HCT116 (cell line): ENCODE measurements at regions not wholly inside any gene's neighbourhood (a gene's known extent, or its start where the extent isn't known, plus 50 kb on each side); places are given as distances from the start of the nearest gene placed in this dataset.

Experiments
- ATAC-seq: fragments of 200-7000 bp; cut with Tn5 transposase; 2 replicates; pipeline ENCODE4 v1.9.1; 2020; ENCODE audit warnings: mild to moderate bottlenecking, moderate library complexity
- BruUV-seq: library from RNA; stranded (reverse); fragments of 400-500 nt; replicated peaks from 2 replicates; lab custom pipeline; 2021; lab: Mats Ljungman, UMichigan
- CTCF ChIA-PET: fragments of 300-600 bp; sonication (Branson Sonifier 250); formaldehyde crosslinking; loops from one replicate; lab custom pipeline; 2021; ENCODE audit warnings: antibody characterized with exemption; lab: Charles Lee
- POLR2A ChIA-PET: fragments of 300-600, 350-600 bp; sonication (Branson Sonifier 250); formaldehyde crosslinking; loops from one replicate; lab custom pipeline; 2021; ENCODE audit warnings: antibody characterized with exemption; lab: Charles Lee
- RAD21 ChIA-PET, 2 experiments: fragments of 300-600 bp; sonication (Branson Sonifier 250); formaldehyde crosslinking; loops; one replicate each; lab custom pipeline; 2023; ENCODE audit warnings: low total read pairs in 2 of 2; ENCODE audit not compliant: uncharacterized antibody in 2 of 2, unreplicated experiment in 2 of 2, low non-redundant PET in 1 of 2; lab: Charles Lee
- DNase-seq: peaks from one replicate; pipeline ENCODE4 v3.0.0-alpha.2; 2010; ENCODE audit warnings: low read depth, low spot score
- H2AFZ ChIP-seq: fragments of 200-600 bp; shearing (Covaris generic), sonication (generic); 2 replicates; pipeline ENCODE4 v1.6.1; 2017; ENCODE audit warnings: low read depth, mixed run types, mixed read lengths, antibody characterized with exemption, low read length; ENCODE audit not compliant: poor library complexity, severe bottlenecking
- H3K27ac ChIP-seq: 2 replicates; pipeline ENCODE4 v1.5.1; 2012; ENCODE audit warnings: low read depth, low read length
- H3K27me3 ChIP-seq: fragments of 200-600 bp; sonication (generic); 2 replicates; pipeline ENCODE4 v1.6.1; 2016; ENCODE audit warnings: mixed run types, low read length, mixed read lengths; ENCODE audit not compliant: insufficient read depth
- H3K36me3 ChIP-seq, 2 experiments: fragments of 200-500 bp in 1 of 2; fragments of 200-600 bp in 1 of 2; sonication (Bioruptor generic) in 1 of 2; sonication (generic) in 1 of 2; 2 replicates each; pipeline versions ENCODE4 v1.5.1 to v1.6.1; 2014 to 2016; ENCODE audit warnings: low read length in 2 of 2, inconsistent platforms in 1 of 2, mixed read lengths in 1 of 2, mixed run types in 1 of 2; ENCODE audit not compliant: insufficient read depth in 2 of 2, control insufficient read depth in 1 of 2
- H3K4me1 ChIP-seq, 2 experiments: fragments of 200-600 bp in 1 of 2; sonication (generic) in 1 of 2; 2 replicates each; pipeline versions ENCODE4 v1.5.1 to v1.6.1; 2012 to 2017; ENCODE audit warnings: low read length in 2 of 2, inconsistent platforms in 1 of 2, mild to moderate bottlenecking in 1 of 2, mixed read lengths in 1 of 2, mixed run types in 1 of 2, moderate library complexity in 1 of 2; ENCODE audit not compliant: insufficient read depth in 2 of 2, control insufficient read depth in 1 of 2
- H3K4me2 ChIP-seq: fragments of 200-600 bp; sonication (generic); 2 replicates; pipeline ENCODE4 v1.6.1; 2017; ENCODE audit warnings: mixed run types, low read length, mixed read lengths
- H3K4me3 ChIP-seq, 2 experiments: fragments of 200-600 bp in 1 of 2; sonication (generic) in 1 of 2; replicated peaks in 1 of 2; 2 replicates each; pipeline ENCODE4 v1.5.1; 2011 to 2016; ENCODE audit warnings: low read length in 2 of 2, control low read depth in 1 of 2, low read depth in 1 of 2, mild to moderate bottlenecking in 1 of 2, mixed read lengths in 1 of 2, mixed run types in 1 of 2
- H3K79me2 ChIP-seq: fragments of 200-600 bp; sonication (generic); 2 replicates; pipeline ENCODE4 v1.6.1; 2017; ENCODE audit warnings: mild to moderate bottlenecking, mixed run types, low read length, moderate library complexity, mixed read lengths; ENCODE audit not compliant: insufficient read depth
- H3K9ac ChIP-seq: fragments of 200-600 bp; sonication (generic); 2 replicates; pipeline ENCODE4 v1.6.1; 2016; ENCODE audit warnings: low read length, mixed read lengths
- H3K9me2 ChIP-seq: fragments of 200-600 bp; sonication (generic), shearing (Covaris generic); 2 replicates; pipeline ENCODE4 v1.6.1; 2017; ENCODE audit warnings: mixed run types, mild to moderate bottlenecking, moderate library complexity; ENCODE audit not compliant: insufficient read depth
- H3K9me3 ChIP-seq, 2 experiments: fragments of 200-500 bp in 1 of 2; fragments of 200-600 bp in 1 of 2; sonication (Bioruptor generic) in 1 of 2; sonication (generic) in 1 of 2; 2 replicates each; pipeline ENCODE4 v1.6.1; 2014 to 2017; ENCODE audit warnings: low read length in 2 of 2, mixed read lengths in 2 of 2, inconsistent platforms in 1 of 2, low read depth in 1 of 2, mild to moderate bottlenecking in 1 of 2, mixed run types in 1 of 2, moderate library complexity in 1 of 2; ENCODE audit not compliant: control insufficient read depth in 1 of 2, insufficient read depth in 1 of 2
- H4K20me1 ChIP-seq: fragments of 200-600 bp; sonication (generic), shearing (Covaris generic); 2 replicates; pipeline ENCODE4 v1.6.1; 2017; ENCODE audit warnings: mixed run types, mild to moderate bottlenecking, moderate library complexity; ENCODE audit not compliant: insufficient read depth
- CBX3 ChIP-seq: IDR thresholded peaks from 2 replicates; pipeline ENCODE4 v1.6.1; 2012; ENCODE audit warnings: low read depth
- CEBPB ChIP-seq: IDR thresholded peaks from 2 replicates; pipeline ENCODE4 v1.6.1; 2012; ENCODE audit warnings: low read depth
- EGR1 ChIP-seq: IDR thresholded peaks from 2 replicates; pipeline ENCODE4 v1.6.1; 2012; ENCODE audit warnings: low read depth
- EZH2phosphoT487 ChIP-seq: fragments of 200-600 bp; IDR thresholded peaks from 2 replicates; pipeline ENCODE4 v1.6.1; 2018; ENCODE audit warnings: antibody characterized with exemption, borderline replicate concordance
- POLR2A ChIP-seq: IDR thresholded peaks from 2 replicates; pipeline ENCODE4 v1.7.0; 2011; ENCODE audit warnings: borderline replicate concordance; ENCODE audit not compliant: insufficient read depth, insufficient read length; ENCODE audit errors: extremely low read depth
- RAD21 ChIP-seq: IDR thresholded peaks from 2 replicates; pipeline ENCODE4 v1.6.1; 2012; ENCODE audit warnings: low read depth, mild to moderate bottlenecking
- TCF7L2 ChIP-seq: IDR thresholded peaks from 2 replicates; pipeline ENCODE4 v1.7.0; 2011; ENCODE audit warnings: borderline replicate concordance, inconsistent platforms; ENCODE audit not compliant: insufficient read depth, insufficient read length; ENCODE audit errors: extremely low read depth
- YY1 ChIP-seq: IDR thresholded peaks from 2 replicates; pipeline ENCODE4 v1.6.1; 2011; ENCODE audit warnings: low read length, low read depth, moderate library complexity, mild to moderate bottlenecking; ENCODE audit not compliant: insufficient replicate concordance; ENCODE audit errors: extremely low read depth
- ZFX ChIP-seq: fragments of 450-650 bp; IDR thresholded peaks from 2 replicates; pipeline ENCODE4 v1.6.1; 2017
- intact Hi-C: fragments of 100-400 bp; cut with micrococcal nuclease; formaldehyde crosslinking; loops from 2 replicates; pipeline ENCODE4 v1.10.0; 2022
- TF ChIP-seq, protein P1 (sequence below): IDR thresholded peaks from 2 replicates; pipeline ENCODE4 v1.6.1; 2011; ENCODE audit warnings: mild to moderate bottlenecking, low read length, moderate library complexity; ENCODE audit not compliant: insufficient replicate concordance; ENCODE audit errors: extremely low read depth

DNA sequence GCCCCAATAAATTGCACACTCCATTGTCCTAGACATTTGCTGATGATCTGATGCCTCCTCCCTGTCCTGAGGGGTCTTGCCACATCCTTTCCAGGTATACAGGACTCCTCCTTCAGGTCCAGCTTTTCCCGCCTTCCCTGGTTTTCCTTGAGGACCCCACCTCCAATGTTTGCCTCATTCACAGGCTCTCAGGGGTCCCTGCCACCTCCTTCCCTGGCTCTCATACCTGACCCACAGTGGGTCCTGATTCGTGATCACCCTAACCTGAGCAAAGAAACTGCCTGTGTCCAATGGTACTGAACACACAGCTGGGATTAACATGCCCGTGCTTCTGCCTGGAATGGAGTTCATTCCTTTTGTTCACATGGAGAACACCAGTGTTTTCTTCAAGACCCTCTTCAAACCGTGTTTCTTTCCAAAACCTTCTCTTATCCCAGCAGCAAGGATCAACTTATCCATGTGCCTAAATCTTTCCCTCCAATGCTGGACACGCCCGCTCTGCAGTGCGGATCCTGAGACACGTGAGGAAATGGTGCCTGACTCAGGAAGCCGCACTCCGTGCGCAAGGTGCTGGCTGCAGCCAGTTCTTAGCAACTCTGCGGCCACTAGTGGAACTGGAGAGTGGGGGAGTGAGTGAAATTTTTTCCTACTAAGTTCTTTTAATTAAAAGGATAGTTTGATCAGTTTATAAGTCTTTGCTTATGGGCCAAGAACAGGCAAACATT is 354.6 kb upstream of the SHH start:
- Histone ChIP-seq H4K20me1 (no peaks in the 10 kb centered on the region), H3K9ac (no peak overlapping the region), H2AFZ (no peak overlapping the region), H3K9me2 (no peaks in the 10 kb centered on the region), H3K4me2 (no peak overlapping the region), H3K4me3 (no peak overlapping the region), H3K9me3 (no peaks in the 10 kb centered on the region), H3K4me1 (no peaks in the 10 kb centered on the region), H3K27ac (no peak overlapping the region), H3K79me2 (no peaks in the 10 kb centered on the region), H3K27me3 (no peaks in the 10 kb centered on the region), H3K36me3 (no peaks in the 10 kb centered on the region)
- DNase-seq (no peak), ATAC-seq (no peak)
- ChIA-PET CTCF (interaction anchor here (1.7 kb wide), 1 partner anchor 10 kb away, joined by 9 read pairs; no protein-coding TSS in a partner anchor), POLR2A (interaction anchor here (1.6 kb wide), 1 partner anchor 10 kb away, joined by 7 read pairs; no protein-coding TSS in a partner anchor), RAD21 (no interaction called here)
- BruUV-seq: no TSS peak
- TF ChIP-seq YY1: no peak
- TF ChIP-seq, protein P1, sequence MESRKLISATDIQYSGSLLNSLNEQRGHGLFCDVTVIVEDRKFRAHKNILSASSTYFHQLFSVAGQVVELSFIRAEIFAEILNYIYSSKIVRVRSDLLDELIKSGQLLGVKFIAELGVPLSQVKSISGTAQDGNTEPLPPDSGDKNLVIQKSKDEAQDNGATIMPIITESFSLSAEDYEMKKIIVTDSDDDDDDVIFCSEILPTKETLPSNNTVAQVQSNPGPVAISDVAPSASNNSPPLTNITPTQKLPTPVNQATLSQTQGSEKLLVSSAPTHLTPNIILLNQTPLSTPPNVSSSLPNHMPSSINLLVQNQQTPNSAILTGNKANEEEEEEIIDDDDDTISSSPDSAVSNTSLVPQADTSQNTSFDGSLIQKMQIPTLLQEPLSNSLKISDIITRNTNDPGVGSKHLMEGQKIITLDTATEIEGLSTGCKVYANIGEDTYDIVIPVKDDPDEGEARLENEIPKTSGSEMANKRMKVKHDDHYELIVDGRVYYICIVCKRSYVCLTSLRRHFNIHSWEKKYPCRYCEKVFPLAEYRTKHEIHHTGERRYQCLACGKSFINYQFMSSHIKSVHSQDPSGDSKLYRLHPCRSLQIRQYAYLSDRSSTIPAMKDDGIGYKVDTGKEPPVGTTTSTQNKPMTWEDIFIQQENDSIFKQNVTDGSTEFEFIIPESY: no peak
- no peak for TF ChIP-seq POLR2A
- no peak for TF ChIP-seq CBX3
- TF ChIP-seq EGR1: no peak
- TF ChIP-seq RAD21: no peak
- TF ChIP-seq ZFX: no peak
- TF ChIP-seq EZH2phosphoT487: no peak
- TF ChIP-seq CEBPB: no peak
- TF ChIP-seq TCF7L2: no peak
- intact Hi-C loops: no loop called here
